ENCODE measurements at regions not wholly inside any gene's neighbourhood (a gene's known extent, or its start where the extent isn't known, plus 50 kb on each side); places are given as distances from the start of the nearest gene placed in this dataset.

GRCh38 chr3:132256989-132257388, 60.2 kb upstream of the ACP3 start:
- TF ChIP-seq POLR2AphosphoS5 (IDR thresholded peaks at IDR 0.05; ENCODE audit: low read depth, low read length) (no peak), POLR2A (IDR thresholded peaks at IDR 0.05; ENCODE audit: low read depth, low read length) (no peak)
